ENCODE measurements at regions not wholly inside any gene's neighbourhood (a gene's known extent, or its start where the extent isn't known, plus 50 kb on each side); places are given as distances from the start of the nearest gene placed in this dataset.
"Not testable (repeated sequence)": the region's sequence is repeated elsewhere in the genome, so short reads cannot be mapped to it uniquely, and the experiment has no call there.

GRCh38 chr4:9505341-9505740, 61.1 kb downstream of the DEFB131A start:
- DNase-seq (ENCODE audit: low spot score): not testable (repeated sequence)

- DNase-seq (ENCODE audit: low spot score): not testable (repeated sequence)
Observed at GRCh38 chr4:9506672-9507071, 62.5 kb downstream of the DEFB131A start.

GRCh38 chr4:9512941-9513340, 68.7 kb downstream of the DEFB131A start:
- DNase-seq (ENCODE audit: low spot score): not testable (repeated sequence)

- not testable (repeated sequence) for DNase-seq (ENCODE audit: low spot score)
Observed at GRCh38 chr4:9519631-9520030, 75.4 kb downstream of the DEFB131A start.

DNA sequence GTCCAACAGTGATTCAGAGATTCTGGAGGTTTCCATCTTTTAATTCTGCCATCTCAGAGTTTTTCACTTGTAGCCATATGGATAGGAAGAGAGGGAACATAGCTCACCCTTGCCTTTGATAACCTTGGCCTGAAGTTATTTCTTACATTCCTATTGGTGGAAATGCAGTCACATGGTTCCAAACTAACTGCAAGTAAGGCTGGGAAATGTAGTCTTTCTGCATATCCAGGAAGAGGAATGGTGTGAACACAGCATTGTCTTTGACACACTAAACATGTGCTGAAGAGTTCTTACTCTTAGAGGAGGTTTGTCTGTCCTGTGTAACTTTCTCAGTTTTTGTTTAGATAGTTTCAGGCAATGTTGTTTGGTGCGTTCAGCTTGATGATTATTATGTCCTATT, 78.7 kb downstream of the DEFB131A start:
- peak; percentile 23 for DNase-seq (ENCODE audit: low spot score)

DNA sequence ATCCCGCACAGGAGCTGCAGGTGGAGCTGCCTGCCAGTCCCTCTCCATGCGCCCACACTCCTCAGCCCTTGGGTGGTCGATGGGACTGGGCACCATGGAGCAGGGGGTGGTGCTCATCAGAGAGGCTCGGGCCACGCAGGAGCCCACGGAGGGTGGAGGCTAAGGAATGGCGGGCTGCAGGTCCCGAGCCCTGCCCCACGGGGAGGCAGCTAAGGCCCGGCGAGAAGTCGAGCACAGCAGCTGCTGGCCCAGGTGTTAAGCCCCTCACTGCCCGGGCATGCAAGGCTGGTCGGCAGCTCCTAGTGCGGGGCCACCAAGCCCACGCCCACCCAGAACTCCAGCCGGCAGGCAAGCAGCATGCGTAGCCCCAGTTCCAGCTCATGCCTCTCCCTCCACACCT, 80.2 kb downstream of the DEFB131A start:
- DNase-seq (ENCODE audit: low spot score): not testable (repeated sequence)

DNA sequence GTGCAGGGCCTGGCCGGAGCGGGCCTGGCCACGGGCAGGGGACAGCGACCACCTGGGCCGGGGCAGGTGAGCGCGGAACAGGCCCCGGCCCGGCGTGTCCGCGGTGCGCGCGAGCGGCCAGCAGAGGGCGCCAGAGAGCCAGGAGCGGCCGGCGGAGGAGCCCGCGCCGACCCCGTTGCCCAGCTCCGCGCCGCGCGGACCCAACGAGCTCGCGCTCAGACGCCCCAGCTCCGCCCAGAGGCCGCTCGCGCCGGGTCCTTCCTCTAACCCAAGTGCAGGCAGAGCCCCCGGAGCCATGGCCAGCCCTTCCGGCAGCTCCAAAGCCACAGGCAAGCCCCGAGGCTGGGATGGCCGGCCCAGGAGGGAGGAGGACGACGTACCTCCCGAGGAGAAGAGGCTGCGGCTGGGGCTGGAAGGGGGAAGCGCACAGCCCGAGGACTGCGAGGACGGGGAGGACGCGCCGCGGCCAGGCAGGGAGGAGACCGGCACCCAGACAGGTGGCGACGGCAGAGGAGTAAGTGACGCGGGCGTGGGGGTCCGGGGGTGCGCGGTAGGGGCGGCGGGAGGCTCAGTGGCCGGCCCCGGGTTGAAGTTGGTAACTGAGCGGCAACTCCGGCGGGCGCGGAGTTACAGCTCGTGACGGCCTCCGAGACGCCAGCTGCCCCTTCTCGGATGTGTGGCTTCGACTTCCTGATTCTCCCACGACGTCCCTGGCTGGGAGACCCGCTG, 88.1 kb downstream of the DEFB131A start:
- peak; percentile 62 for DNase-seq (ENCODE audit: low spot score)

- not testable (repeated sequence) for DNase-seq (ENCODE audit: low spot score)
Observed at GRCh38 chr4:9532863-9533192, 88.6 kb downstream of the DEFB131A start.

DNA sequence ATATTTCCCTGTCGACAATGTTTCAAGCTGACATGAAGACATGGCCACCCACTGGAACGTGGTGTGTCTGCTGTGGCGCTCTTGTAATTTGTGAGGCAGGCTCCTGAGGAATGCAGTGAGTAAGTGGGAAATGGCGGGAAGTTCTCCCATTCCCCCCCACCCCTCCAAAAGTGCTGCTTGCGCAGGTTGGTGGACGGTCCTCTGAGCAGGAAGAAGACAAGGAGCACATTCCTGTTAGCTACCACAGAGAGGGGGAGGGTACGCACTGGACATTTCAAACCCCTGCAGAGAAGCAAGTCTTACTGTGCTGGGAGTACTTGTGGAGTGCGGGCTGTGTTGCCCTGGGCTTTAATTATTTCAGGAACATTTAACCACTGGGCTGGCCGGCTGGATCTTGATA, 92.9 kb downstream of the DEFB131A start:
- not testable (repeated sequence) for DNase-seq (ENCODE audit: low spot score)

- not testable (repeated sequence) for DNase-seq (ENCODE audit: low spot score)
Observed at GRCh38 chr4:9539939-9540520, 95.8 kb downstream of the DEFB131A start.

- DNase-seq (ENCODE audit: low spot score): not testable (repeated sequence)
Observed at GRCh38 chr4:9541388-9541915, 97.2 kb downstream of the DEFB131A start.

DNA sequence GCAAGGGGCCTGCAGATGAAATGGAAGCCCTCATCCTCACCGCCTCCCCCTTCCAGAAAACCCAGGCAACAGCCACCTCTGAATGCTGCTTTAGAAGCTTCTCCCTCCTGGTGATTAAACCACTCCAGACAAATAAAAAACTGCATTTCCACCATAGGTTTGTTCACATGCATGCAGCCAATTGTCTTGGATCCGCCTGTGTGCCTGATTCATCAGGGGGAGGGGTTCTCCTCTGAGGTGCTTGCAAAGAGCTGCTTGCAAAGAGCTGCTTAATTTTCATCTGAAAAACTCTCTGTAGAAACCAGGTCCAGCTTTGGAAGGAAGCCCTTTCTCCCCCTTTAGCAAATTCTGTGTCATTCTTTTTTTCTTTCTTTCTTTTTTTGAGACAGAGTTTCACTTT, 100.6 kb downstream of the DEFB131A start:
- DNase-seq (ENCODE audit: low spot score): not testable (repeated sequence)

DNA sequence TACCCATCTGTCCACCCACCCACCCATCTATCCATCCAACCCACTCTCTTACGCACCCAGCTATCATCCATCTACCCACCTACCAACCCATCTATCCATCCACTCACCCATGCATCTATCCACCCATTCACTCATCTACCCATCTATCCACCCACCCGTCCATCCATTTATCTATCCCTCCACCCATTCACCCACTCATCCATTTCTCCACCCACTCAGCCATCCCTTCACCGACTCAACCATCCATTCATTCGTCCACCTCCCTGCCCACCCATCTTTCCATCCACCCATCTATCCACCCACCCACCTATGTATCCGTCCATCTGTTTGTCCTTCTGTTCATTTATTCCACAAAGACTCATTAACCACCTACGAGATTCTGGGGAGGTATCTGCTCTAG, 103.3 kb downstream of the DEFB131A start:
- not testable (repeated sequence) for DNase-seq (ENCODE audit: low spot score)

DNA sequence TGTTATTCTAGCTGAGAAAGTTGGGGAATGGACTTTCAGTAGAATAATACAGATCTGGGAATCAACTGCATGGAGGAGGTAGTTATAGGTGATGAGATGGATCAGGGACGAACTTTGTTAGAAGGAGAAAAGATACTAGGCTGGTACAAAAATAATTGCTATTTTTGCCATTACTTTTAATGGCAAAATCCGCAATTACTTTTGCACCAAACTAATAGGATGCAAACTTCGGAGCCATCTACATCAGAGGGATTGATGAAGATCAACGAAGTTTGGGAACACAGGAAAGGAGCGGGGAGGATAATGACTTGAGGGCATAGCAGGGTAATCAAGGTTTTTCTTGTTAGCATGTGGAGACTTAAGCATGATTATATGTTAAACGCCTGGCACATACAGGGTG, 111.9 kb downstream of the DEFB131A start:
- not testable (repeated sequence) for DNase-seq (ENCODE audit: low spot score)

- DNase-seq (ENCODE audit: low spot score): not testable (repeated sequence)
Observed at GRCh38 chr4:9577869-9578268, 133.7 kb downstream of the DEFB131A start.

DNA sequence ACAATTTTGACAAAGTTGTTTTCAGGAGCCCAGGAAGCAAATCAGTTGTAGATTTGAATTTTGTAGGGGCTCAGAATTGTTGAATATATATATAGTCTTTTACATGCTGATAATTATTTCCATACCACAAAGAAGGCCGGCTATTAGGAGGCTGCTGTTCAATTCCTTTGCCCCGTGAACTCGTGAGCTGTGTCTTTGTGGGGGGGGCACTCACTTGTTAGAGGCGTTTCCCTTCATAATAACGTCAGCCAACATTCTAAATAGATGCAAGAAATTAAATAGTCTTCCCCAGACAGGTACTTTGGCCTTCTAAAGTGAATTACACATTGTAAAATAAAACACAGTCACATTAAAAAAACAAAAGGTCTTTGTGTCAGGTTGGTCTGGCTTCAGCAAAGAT, 138.7 kb downstream of the DEFB131A start:
- not testable (repeated sequence) for DNase-seq (ENCODE audit: low spot score)

- no peak for DNase-seq (ENCODE audit: low spot score)
Observed at GRCh38 chr4:9592010-9592409, 147.8 kb downstream of the DEFB131A start.

- DNase-seq (ENCODE audit: low spot score): no peak
Observed at GRCh38 chr4:9594948-9595347, 150.7 kb downstream of the DEFB131A start.

- DNase-seq (ENCODE audit: low spot score): not testable (repeated sequence)
Observed at GRCh38 chr4:9595531-9595930, 151.3 kb downstream of the DEFB131A start.

DNA sequence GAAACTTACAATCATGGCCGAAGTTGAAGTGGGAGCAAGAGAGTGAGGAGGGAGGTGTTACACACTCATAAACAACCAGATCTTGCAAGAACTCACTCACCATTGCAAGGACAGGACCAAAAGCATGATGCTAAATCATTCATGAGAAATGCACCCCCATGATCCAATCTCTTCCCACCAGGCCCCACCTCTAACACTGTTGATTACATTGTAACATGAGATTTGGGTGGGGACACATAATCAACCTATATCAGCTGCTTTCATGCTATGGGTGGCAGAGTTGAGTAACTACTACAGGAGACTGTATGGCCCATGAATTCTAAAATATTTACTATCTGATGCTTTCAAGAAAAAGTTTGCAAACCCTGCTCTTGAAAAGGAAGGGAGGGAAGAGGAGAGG, 155.1 kb downstream of the DEFB131A start:
- DNase-seq (ENCODE audit: low spot score): no peak

DNA sequence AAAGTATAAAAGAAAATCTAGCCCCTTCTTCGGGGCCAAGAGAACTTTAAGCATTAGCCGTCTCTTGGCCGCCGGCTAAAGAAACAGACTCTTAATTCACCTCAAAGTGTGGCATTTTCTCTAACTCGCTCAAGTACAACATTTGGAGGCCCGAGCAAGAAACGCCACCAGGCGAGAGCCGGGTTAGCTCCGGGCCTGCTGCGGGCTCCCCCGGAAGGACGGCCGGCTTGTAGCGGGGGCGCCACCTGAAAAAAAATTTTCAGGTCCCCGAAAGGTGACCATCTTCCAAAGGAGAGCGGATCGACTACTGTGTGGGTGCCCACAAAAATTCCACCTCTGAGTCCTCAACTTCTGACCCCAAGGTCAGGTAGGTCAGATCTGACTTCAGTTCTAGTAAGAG, 156.0 kb downstream of the DEFB131A start:
- no peak for DNase-seq (ENCODE audit: low spot score)

GRCh38 chr4:9602389-9602914, 158.2 kb downstream of the DEFB131A start:
- no peak for DNase-seq (ENCODE audit: low spot score)
